HepG2 (cell line): ENCODE measurements at regions not wholly inside any gene's neighbourhood (a gene's known extent, or its start where the extent isn't known, plus 50 kb on each side); places are given as distances from the start of the nearest gene placed in this dataset.

Experiments
- ATAC-seq: fragments of 200-7000 bp; cut with Tn5 transposase; 3 replicates; pipeline ENCODE4 v1.9.1; 2020; ENCODE audit warnings: mild to moderate bottlenecking, moderate library complexity
- BruUV-seq: library from RNA; stranded (reverse); fragments of 400-500 nt; replicated peaks from 2 replicates; lab custom pipeline; 2021; lab: Mats Ljungman, UMichigan
- CTCF ChIA-PET: fragments of 300-600 bp; formaldehyde crosslinking; extraction: SDS; loops from one replicate; lab custom pipeline; 2021; ENCODE audit warnings: low total read pairs, inconsistent platforms, low intra/inter-chr PET ratio; lab: Yijun Ruan, JAX
- POLR2A ChIA-PET: fragments of 350-600 bp; sonication (Branson Sonifier 250); formaldehyde crosslinking; loops from one replicate; lab custom pipeline; 2020; ENCODE audit warnings: antibody characterized with exemption, inconsistent platforms; lab: Yijun Ruan, JAX
- DNase-seq: peaks from one replicate; pipeline ENCODE4 v3.0.0-alpha.2; 2015; ENCODE audit warnings: low spot score
- FAIRE-seq: peaks from 3 replicates; lab custom pipeline; 2011; peaks lifted over from hg19 to GRCh38; lab: Jason Lieb, UNC
- H2AFZ ChIP-seq: one replicate; pipeline ENCODE4 v1.6.1; 2011; ENCODE audit warnings: low read length, inconsistent platforms
- H3K27ac ChIP-seq: fragments of 300-600 bp; 3 replicates; pipeline ENCODE4 v1.8.0; 2011; ENCODE audit warnings: mixed run types, mild to moderate bottlenecking, mixed read lengths, low read length, inconsistent platforms; ENCODE audit not compliant: insufficient read depth; ENCODE audit errors: extremely low read length
- H3K27me3 ChIP-seq, 2 experiments: fragments of 200-600 bp in 1 of 2; 2 replicates in 1 of 2; 3 replicates in 1 of 2; pipeline versions ENCODE4 v1.6.0 to v1.8.0; 2011; ENCODE audit warnings: low read length in 2 of 2, mild to moderate bottlenecking in 2 of 2, moderate library complexity in 2 of 2, inconsistent platforms in 1 of 2; ENCODE audit not compliant: insufficient read depth in 2 of 2, control insufficient read depth in 1 of 2
- H3K36me3 ChIP-seq, 2 experiments: fragments of 200-600 bp in 1 of 2; replicated peaks in 1 of 2; 2 replicates in 1 of 2; 3 replicates in 1 of 2; pipeline versions ENCODE4 v1.5.1 to v1.8.0; 2011; ENCODE audit warnings: low read length in 2 of 2, inconsistent platforms in 1 of 2; ENCODE audit not compliant: insufficient read depth in 2 of 2, control insufficient read depth in 1 of 2
- H3K4me1 ChIP-seq: 2 replicates; pipeline ENCODE4 v1.5.1; 2012; ENCODE audit warnings: low read length, inconsistent platforms; ENCODE audit not compliant: insufficient read depth
- H3K4me2 ChIP-seq: 2 replicates; pipeline ENCODE4 v1.6.0; 2011; ENCODE audit warnings: low read depth, low read length, inconsistent platforms
- H3K4me3 ChIP-seq, 3 experiments: fragments of 200-600 bp in 1 of 3; sonication (generic), shearing (Covaris generic) in 1 of 3; replicated peaks in 1 of 3; 2 replicates each; pipeline ENCODE4 v1.5.1; 2011 to 2016; ENCODE audit warnings: low read length in 3 of 3, inconsistent platforms in 2 of 3, low read depth in 2 of 3, mild to moderate bottlenecking in 2 of 3, control low read depth in 1 of 3, mixed read lengths in 1 of 3; ENCODE audit not compliant: insufficient read depth in 1 of 3
- H3K79me2 ChIP-seq: one replicate; pipeline ENCODE4 v1.6.1; 2011; ENCODE audit warnings: low read length, inconsistent platforms; ENCODE audit not compliant: insufficient read depth
- H3K9ac ChIP-seq: 2 replicates; pipeline ENCODE4 v1.6.0; 2011; ENCODE audit warnings: mild to moderate bottlenecking, low read depth, low read length, inconsistent platforms; ENCODE audit not compliant: insufficient read depth
- H3K9me3 ChIP-seq: 2 replicates; pipeline ENCODE4 v1.5.1; 2012; ENCODE audit warnings: mild to moderate bottlenecking, low read length
- H4K20me1 ChIP-seq: 2 replicates; pipeline ENCODE4 v1.6.0; 2011; ENCODE audit warnings: inconsistent platforms, mild to moderate bottlenecking, low read length, moderate library complexity; ENCODE audit not compliant: insufficient read depth
- HES4 ChIP-seq: sonication (generic); formaldehyde crosslinking; IDR thresholded peaks from 2 replicates; pipeline ENCODE4 v1.9.0; 2021; ENCODE audit warnings: mild to moderate bottlenecking, missing genetic modification reagents, borderline replicate concordance
- HNF4G ChIP-seq, 2 experiments: sonication (generic) in 1 of 2; formaldehyde crosslinking in 1 of 2; IDR thresholded peaks; 2 replicates each; pipeline versions ENCODE4 v1.4.0 to v1.6.1; 2011 to 2020; ENCODE audit warnings: borderline replicate concordance in 2 of 2, low read depth in 2 of 2, mild to moderate bottlenecking in 2 of 2, low read length in 1 of 2, missing genetic modification reagents in 1 of 2, moderate library complexity in 1 of 2
- LBX2 ChIP-seq: sonication (generic); formaldehyde crosslinking; IDR thresholded peaks from 2 replicates; pipeline ENCODE4 v1.5.0; 2020; ENCODE audit warnings: missing genetic modification reagents, mild to moderate bottlenecking, borderline replicate concordance
- NFE2L1 ChIP-seq: sonication (generic); formaldehyde crosslinking; IDR thresholded peaks from 2 replicates; pipeline ENCODE4 v1.4.0; 2020; ENCODE audit warnings: missing genetic modification reagents, mild to moderate bottlenecking, borderline replicate concordance
- PHB2 ChIP-seq: fragments of 450-650 bp; IDR thresholded peaks from 2 replicates; pipeline ENCODE4 v1.6.1; 2018; ENCODE audit not compliant: partially characterized antibody
- SCMH1 ChIP-seq: sonication (generic); formaldehyde crosslinking; IDR thresholded peaks from 2 replicates; pipeline ENCODE4 v1.9.0; 2021; ENCODE audit warnings: missing genetic modification reagents, mild to moderate bottlenecking, borderline replicate concordance
- SETDB1 ChIP-seq: sonication (generic); formaldehyde crosslinking; IDR thresholded peaks from 2 replicates; pipeline ENCODE4 v1.5.1; 2020; ENCODE audit warnings: missing genetic modification reagents, mild to moderate bottlenecking, borderline replicate concordance
- ZBTB10 ChIP-seq: sonication (generic); formaldehyde crosslinking; IDR thresholded peaks from 2 replicates; pipeline ENCODE4 v1.4.0; 2020; ENCODE audit warnings: missing genetic modification reagents, borderline replicate concordance
- ZNF180 ChIP-seq: sonication (generic); formaldehyde crosslinking; IDR thresholded peaks from 2 replicates; pipeline ENCODE4 v1.4.0; 2020; ENCODE audit warnings: low read depth, missing genetic modification reagents, borderline replicate concordance
- ZNF274 ChIP-seq: sonication (generic); formaldehyde crosslinking; IDR thresholded peaks from 2 replicates; pipeline ENCODE4 v1.5.1; 2020; ENCODE audit warnings: mild to moderate bottlenecking, missing genetic modification reagents
- ZNF331 ChIP-seq: sonication (generic); formaldehyde crosslinking; IDR thresholded peaks from 2 replicates; pipeline ENCODE4 v1.4.0; 2020; ENCODE audit warnings: missing genetic modification reagents
- ZNF574 ChIP-seq: sonication (generic); formaldehyde crosslinking; IDR thresholded peaks from 2 replicates; pipeline ENCODE4 v1.4.0; 2020; ENCODE audit warnings: missing genetic modification reagents
- ZNF598 ChIP-seq: sonication (generic); formaldehyde crosslinking; IDR thresholded peaks from 2 replicates; pipeline ENCODE4 v1.5.1; 2020; ENCODE audit warnings: mild to moderate bottlenecking, missing genetic modification reagents, borderline replicate concordance
- WGBS: methylation state at CpG from one replicate; pipeline ENCODE4 v1.1.6; 2017; ENCODE audit warnings: low lambda C conversion rate; 5-methylcytosine and 5-hydroxymethylcytosine counted together
- in situ Hi-C: cut with HindIII; loops from 2 replicates; pipeline ENCODE4 v1.10.0; 2017; ENCODE audit warnings: low pct_unique_long_range_greater_than_20kb; ENCODE audit not compliant: extremely low pct_ligation_motif_present
- intact Hi-C: fragments of 100-400 bp; cut with micrococcal nuclease; formaldehyde crosslinking; loops from one replicate; pipeline ENCODE4 v1.10.0; 2022; ENCODE audit not compliant: unreplicated experiment

GRCh38 chr18:73264562-73264921 is 396.8 kb upstream of the NETO1 start:
- TF ChIP-seq ZNF598 (CRISPR knock-in tag) (no peak), ZBTB10 (CRISPR knock-in tag) (no peak), ZNF180 (no peak), ZNF574 (CRISPR knock-in tag) (no peak), PHB2 (no peak), LBX2 (CRISPR knock-in tag) (no peak), NFE2L1 (no peak), HNF4G (IDR thresholded peaks at IDR 0.05; ENCODE audit: borderline replicate concordance, low read depth, low read length) (no peak), HNF4G (CRISPR knock-in tag; IDR thresholded peaks at IDR 0.05; ENCODE audit: borderline replicate concordance, low read depth) (no peak), ZNF274 (CRISPR knock-in tag) (no peak), HES4 (CRISPR knock-in tag) (no peak), SETDB1 (CRISPR knock-in tag) (no peak), SCMH1 (CRISPR knock-in tag) (no peak), ZNF331 (no peak)
- no peak for FAIRE-seq
- H4K20me1 ChIP-seq: no peaks in the 10 kb centered on the region
- no peaks in the 10 kb centered on the region for H3K27me3 ChIP-seq
- no peak for DNase-seq
- H3K79me2 ChIP-seq: no peaks in the 10 kb centered on the region
- no peak overlapping the region for H3K9ac ChIP-seq
- no peak overlapping the region for H3K4me2 ChIP-seq
- intact Hi-C loops (no loop called here), in situ Hi-C loops (no loop called here)
- BruUV-seq: no TSS peak
- H3K9me3 ChIP-seq: no peaks in the 10 kb centered on the region
- H3K27ac ChIP-seq: no peak overlapping the region
- H3K4me3 ChIP-seq: no peak overlapping the region
- ATAC-seq: no peak
- ChIA-PET CTCF (no interaction called here), POLR2A (no interaction called here)
- no peak overlapping the region for H2AFZ ChIP-seq
- 16% methylated on average over 4 of the region's 5 CpGs for WGBS
- H3K4me1 ChIP-seq: no peaks in the 10 kb centered on the region
- no peaks in the 10 kb centered on the region for H3K36me3 ChIP-seq
